Caco-2 (cell line): ENCODE measurements at regions not wholly inside any gene's neighbourhood (a gene's known extent, or its start where the extent isn't known, plus 50 kb on each side); places are given as distances from the start of the nearest gene placed in this dataset.

Source experiments
- BruUV-seq: library from RNA; stranded (reverse); fragments of 400-500 nt; replicated peaks from 2 replicates; lab custom pipeline; 2021; lab: Mats Ljungman, UMichigan
- CTCF ChIA-PET: fragments of 300-600 bp; sonication (Branson Sonifier 250); formaldehyde crosslinking; loops from one replicate; lab custom pipeline; 2022; ENCODE audit warnings: antibody characterized with exemption; lab: Charles Lee
- POLR2A ChIA-PET: fragments of 300-600 bp; sonication (Branson Sonifier 250); formaldehyde crosslinking; loops from one replicate; lab custom pipeline; 2022; ENCODE audit warnings: antibody characterized with exemption; lab: Charles Lee
- DNase-seq, 2 experiments: peaks; one replicate each; pipeline versions ENCODE4 v3.0.0 to v3.0.0-alpha.2; 2020 to 2022
- H3K27me3 ChIP-seq: replicated peaks from 2 replicates; pipeline ENCODE4 v1.6.0; 2011; ENCODE audit warnings: low read length; ENCODE audit not compliant: control insufficient read depth, insufficient read depth
- H3K36me3 ChIP-seq: 2 replicates; pipeline ENCODE4 v1.5.1; 2011; ENCODE audit warnings: low read length; ENCODE audit not compliant: control insufficient read depth, insufficient read depth
- H3K4me1 ChIP-seq: fragments of 250-450 bp; sonication (Bioruptor Pico); 2 replicates; pipeline ENCODE4 v1.5.1; 2020; ENCODE audit warnings: mild to moderate bottlenecking
- H3K4me3 ChIP-seq: 2 replicates; pipeline ENCODE4 v1.5.1; 2011; ENCODE audit warnings: low read depth, mild to moderate bottlenecking, control low read depth, low read length
- H3K9me3 ChIP-seq: fragments of 250-450 bp; sonication (Bioruptor Pico); 2 replicates; pipeline ENCODE4 v1.5.1; 2020; ENCODE audit warnings: mild to moderate bottlenecking, moderate library complexity
- H3K27ac Mint-ChIP-seq: one replicate; pipeline ENCODE4 v1.8.0; 2022; ENCODE audit warnings: mixed read lengths; ENCODE audit not compliant: unreplicated experiment
- H3K27me3 Mint-ChIP-seq: one replicate; pipeline ENCODE4 v1.8.0; 2022; ENCODE audit warnings: mixed read lengths; ENCODE audit not compliant: insufficient read depth, unreplicated experiment
- H3K36me3 Mint-ChIP-seq: one replicate; pipeline ENCODE4 v1.8.0; 2022; ENCODE audit warnings: mild to moderate bottlenecking, mixed read lengths; ENCODE audit not compliant: insufficient read depth, unreplicated experiment
- H3K4me1 Mint-ChIP-seq: one replicate; pipeline ENCODE4 v1.8.0; 2022; ENCODE audit warnings: low read depth, mixed read lengths; ENCODE audit not compliant: unreplicated experiment
- H3K4me3 Mint-ChIP-seq: one replicate; pipeline ENCODE4 v1.8.0; 2022; ENCODE audit warnings: mild to moderate bottlenecking, moderate library complexity, mixed read lengths; ENCODE audit not compliant: unreplicated experiment
- H3K9me3 Mint-ChIP-seq: one replicate; pipeline ENCODE4 v1.8.0; 2022; ENCODE audit warnings: mixed read lengths; ENCODE audit not compliant: unreplicated experiment
- intact Hi-C: fragments of 100-400 bp; cut with micrococcal nuclease; formaldehyde crosslinking; loops from one replicate; pipeline ENCODE4 v1.10.0; 2022; ENCODE audit not compliant: unreplicated experiment
- TF ChIP-seq, protein P1 (sequence below), 2 experiments: fragments of 200-600 bp in 1 of 2; IDR thresholded peaks; 1 replicate in 1 of 2; 2 replicates in 1 of 2; pipeline versions ENCODE4 v1.5.1 to v1.8.0; 2011 to 2022; ENCODE audit warnings: antibody characterized with exemption in 1 of 2, control low read depth in 1 of 2, inconsistent platforms in 1 of 2, low read depth in 1 of 2, low read length in 1 of 2, mild to moderate bottlenecking in 1 of 2, moderate library complexity in 1 of 2; ENCODE audit not compliant: insufficient read depth in 1 of 2, severe bottlenecking in 1 of 2, unreplicated experiment in 1 of 2

GRCh38 chr9:70465904-70466303 lies 51.4 kb upstream of the KLF9 start:
- intact Hi-C loops: no loop called here
- Mint-ChIP-seq H3K9me3 (no peaks in the 10 kb centered on the region), H3K4me3 (no peak overlapping the region), H3K36me3 (no peaks in the 10 kb centered on the region), H3K4me1 (no peaks in the 10 kb centered on the region), H3K27me3 (no peaks in the 10 kb centered on the region), H3K27ac (no peak overlapping the region)
- CTCF ChIA-PET: no interaction called here
- H3K36me3 ChIP-seq: no peaks in the 10 kb centered on the region
- no peaks in the 10 kb centered on the region for H3K27me3 ChIP-seq
- BruUV-seq: no TSS peak
- DNase-seq: no peak
- TF ChIP-seq, protein P1, sequence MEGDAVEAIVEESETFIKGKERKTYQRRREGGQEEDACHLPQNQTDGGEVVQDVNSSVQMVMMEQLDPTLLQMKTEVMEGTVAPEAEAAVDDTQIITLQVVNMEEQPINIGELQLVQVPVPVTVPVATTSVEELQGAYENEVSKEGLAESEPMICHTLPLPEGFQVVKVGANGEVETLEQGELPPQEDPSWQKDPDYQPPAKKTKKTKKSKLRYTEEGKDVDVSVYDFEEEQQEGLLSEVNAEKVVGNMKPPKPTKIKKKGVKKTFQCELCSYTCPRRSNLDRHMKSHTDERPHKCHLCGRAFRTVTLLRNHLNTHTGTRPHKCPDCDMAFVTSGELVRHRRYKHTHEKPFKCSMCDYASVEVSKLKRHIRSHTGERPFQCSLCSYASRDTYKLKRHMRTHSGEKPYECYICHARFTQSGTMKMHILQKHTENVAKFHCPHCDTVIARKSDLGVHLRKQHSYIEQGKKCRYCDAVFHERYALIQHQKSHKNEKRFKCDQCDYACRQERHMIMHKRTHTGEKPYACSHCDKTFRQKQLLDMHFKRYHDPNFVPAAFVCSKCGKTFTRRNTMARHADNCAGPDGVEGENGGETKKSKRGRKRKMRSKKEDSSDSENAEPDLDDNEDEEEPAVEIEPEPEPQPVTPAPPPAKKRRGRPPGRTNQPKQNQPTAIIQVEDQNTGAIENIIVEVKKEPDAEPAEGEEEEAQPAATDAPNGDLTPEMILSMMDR (IDR thresholded peaks at IDR 0.05; ENCODE audit: insufficient read depth in 1 of 2, low read depth in 1 of 2, low read length in 1 of 2, severe bottlenecking in 1 of 2, unreplicated experiment in 1 of 2): no peak
- H3K9me3 ChIP-seq: no peaks in the 10 kb centered on the region
- POLR2A ChIA-PET: no interaction called here
- H3K4me3 ChIP-seq: no peak overlapping the region
- H3K4me1 ChIP-seq: no peaks in the 10 kb centered on the region

DNA sequence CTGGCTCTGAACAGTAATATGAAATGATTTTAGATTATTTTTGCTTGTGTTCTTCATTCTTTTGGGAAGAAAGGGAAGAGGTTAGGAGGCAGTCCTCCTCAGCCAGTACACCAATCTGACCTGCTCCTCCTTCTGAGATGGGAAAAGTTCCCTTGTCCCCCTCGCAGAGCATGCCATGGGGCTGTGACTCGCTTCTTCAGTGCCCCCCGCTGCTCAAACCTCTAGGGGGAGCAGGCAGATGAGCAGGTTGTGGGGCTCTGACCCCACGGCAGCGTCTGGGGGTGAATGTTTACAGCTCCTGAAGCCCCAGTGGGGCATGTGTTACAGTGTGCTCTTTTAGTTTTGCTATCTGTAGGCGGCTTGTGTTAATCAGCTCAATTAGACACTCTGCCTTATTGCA lies 50.9 kb upstream of the KLF9 start:
- H3K4me3 Mint-ChIP-seq: no peak overlapping the region
- ChIA-PET CTCF (no interaction called here), POLR2A (no interaction called here)
- TF ChIP-seq, protein P1 (IDR thresholded peaks at IDR 0.05; ENCODE audit: insufficient read depth in 1 of 2, low read depth in 1 of 2, low read length in 1 of 2, severe bottlenecking in 1 of 2, unreplicated experiment in 1 of 2): no peak
- intact Hi-C loops: no loop called here
- H3K27me3 Mint-ChIP-seq: no peaks in the 10 kb centered on the region
- Histone ChIP-seq H3K4me1 (no peaks in the 10 kb centered on the region), H3K36me3 (no peaks in the 10 kb centered on the region), H3K27me3 (no peaks in the 10 kb centered on the region), H3K9me3 (no peaks in the 10 kb centered on the region), H3K4me3 (no peak overlapping the region)
- no peak overlapping the region for H3K27ac Mint-ChIP-seq
- DNase-seq: no peak
- no peaks in the 10 kb centered on the region for H3K4me1 Mint-ChIP-seq
- BruUV-seq: no TSS peak
- H3K9me3 Mint-ChIP-seq: no peaks in the 10 kb centered on the region
- no peaks in the 10 kb centered on the region for H3K36me3 Mint-ChIP-seq
